NK-92 (cell line): ENCODE measurements at regions not wholly inside any gene's neighbourhood (a gene's known extent, or its start where the extent isn't known, plus 50 kb on each side); places are given as distances from the start of the nearest gene placed in this dataset.

ENCODE experiments used
- DNase-seq: peaks from one replicate; lab custom pipeline; 2025; ENCODE audit not compliant: unreplicated experiment; lab: John Stamatoyannopoulos, UW

DNA sequence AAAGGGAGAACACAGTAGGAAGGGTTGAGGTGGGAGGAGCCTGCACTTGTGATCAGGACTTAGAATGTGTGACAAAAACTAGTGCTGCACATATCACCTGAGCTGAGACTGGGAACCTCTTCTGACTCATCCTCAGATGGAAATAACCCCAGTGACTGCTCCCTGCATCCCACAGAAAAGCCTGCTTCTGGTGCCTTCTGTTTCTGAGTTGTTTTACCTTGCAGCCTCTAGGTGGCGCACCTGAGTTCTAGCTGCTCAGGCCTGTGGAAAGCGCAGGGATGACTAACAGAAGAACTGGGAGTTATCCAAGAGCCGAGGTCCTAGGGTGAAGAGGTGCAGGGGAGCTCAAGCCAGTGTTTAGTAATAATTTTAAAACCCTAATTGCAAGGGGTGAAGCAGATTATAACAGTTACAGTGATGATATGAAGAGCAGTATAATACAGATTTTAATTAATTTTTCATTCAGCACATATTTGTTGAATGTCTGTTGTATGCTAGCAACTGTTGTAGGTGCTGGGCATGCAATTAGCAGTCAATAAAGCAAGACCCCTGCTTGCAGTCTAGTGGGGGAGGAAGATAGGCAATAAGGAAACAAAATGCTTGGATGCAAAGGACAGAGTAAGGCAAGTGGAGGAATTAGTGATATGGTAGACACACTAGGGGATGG is 302.5 kb downstream of the DHX35 start:
- no peak for DNase-seq

DNA sequence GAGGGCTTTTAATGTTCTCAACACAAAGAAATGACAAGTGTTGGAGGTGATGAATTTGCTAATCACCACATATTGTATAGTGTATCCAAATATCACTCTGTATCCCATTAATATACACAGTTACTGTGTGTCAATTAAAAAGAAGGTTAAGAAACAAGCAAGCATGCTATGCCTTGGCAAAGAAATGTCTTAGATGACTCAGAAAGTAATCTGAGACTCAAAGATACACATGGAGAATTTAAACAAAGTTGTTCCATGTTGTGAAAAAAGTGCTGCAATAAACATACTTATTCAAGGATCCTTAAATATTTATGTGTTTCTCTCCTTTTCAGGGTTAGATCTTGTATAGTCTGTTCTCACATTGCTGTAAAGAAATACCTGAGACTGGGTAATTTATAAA is 300.9 kb downstream of the DHX35 start:
- no peak for DNase-seq

DNA sequence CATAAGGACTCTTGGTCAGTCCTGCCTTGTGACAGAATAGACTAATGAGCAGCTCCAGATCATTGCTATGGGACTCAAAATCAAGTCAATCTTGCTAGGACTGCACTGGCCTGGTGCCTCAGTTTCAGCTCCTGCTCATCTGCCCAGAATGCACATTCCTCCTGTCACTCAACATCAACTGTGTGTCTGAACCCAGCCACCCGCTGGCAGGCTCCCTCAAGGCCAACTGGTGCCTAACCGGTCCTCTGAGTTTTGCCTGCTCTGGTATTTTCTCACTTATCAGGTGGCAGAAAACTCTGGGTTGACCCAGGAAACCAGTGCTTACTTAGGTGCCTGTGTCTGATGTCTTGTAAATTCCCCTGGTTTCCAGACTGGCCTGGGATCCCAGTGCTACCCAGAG is 297.7 kb downstream of the DHX35 start:
- DNase-seq = no peak

DNA sequence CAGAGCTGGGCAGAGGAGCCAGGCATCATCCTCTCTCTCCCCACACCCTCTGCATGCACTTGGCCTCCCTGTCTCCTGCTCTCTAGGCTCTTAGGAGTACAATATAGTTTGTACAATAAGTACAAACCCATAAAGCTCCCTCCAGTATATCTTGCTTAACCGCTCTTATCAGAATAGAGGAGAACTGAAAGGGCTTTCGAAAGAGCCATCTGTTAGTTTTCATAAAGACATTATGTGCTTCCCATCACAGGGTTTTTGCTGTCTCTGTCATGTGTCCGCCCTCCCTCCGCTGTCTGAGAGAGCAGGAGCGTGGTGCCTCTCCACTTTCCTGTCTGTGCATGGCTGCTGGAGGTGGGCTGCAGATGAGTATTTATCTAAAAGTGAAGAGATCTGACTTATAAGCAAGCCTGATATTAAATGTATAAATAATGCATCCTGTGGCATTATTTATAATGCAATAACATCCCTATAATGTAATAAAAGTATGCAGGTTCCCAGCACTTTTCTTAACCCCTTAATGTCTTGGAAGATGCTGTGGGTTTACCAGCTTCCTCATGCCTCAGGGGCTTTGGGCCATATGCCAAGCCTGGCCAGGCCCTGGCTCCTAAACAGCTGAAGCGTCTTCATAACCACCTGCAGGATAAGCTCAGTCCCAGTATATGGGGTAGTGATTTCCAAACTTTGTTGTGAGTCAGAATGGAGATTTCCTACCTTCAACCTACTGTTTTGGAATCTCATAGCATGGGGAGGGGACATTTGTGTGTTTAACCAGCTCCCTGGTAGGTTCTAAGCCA is 297.1 kb downstream of the DHX35 start:
- no peak for DNase-seq

DNA sequence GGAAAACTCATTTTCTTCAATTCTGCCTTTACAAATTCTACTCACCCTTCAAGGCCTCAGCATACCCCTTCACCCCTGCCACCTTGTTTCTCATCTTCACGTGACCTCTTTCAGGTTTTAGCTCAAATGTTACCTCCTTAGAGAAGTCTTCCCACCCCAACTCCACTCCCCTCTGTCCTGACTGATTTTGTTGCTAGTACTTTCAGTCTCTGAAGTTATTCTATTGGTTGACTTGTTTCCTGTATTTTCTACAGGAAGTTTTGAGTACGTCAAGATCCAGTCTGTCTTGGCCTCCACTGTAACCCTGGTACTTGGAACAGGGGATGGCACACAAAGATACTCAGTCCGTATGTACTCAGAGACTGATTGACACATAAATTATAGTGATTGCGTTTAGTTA is 296.1 kb downstream of the DHX35 start:
- no peak for DNase-seq

GRCh38 chr20:39253051-39253755 is 291.1 kb downstream of the DHX35 start:
- no peak for DNase-seq

GRCh38 chr20:39252035-39252434 is 289.9 kb downstream of the DHX35 start:
- no peak for DNase-seq

DNA sequence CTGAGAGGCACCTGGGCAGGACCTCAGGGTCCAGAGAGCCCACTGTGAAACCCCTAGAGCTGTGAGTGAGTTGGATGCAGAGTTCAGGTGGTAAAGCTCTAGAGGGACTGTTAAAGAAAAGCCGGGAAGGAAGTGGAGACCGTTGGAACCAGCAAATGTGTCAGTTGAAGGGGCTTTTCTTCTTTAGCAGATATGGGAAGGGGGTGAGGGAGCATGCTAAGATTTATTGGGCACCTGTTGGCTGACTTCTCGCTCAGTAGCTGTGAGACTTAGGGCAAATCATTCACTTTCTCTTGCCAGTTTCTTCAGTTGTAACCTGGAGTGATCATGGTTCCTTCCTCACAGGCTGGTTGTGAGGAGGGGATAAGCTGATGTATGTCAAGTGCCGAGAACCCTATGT is 287.7 kb downstream of the DHX35 start:
- DNase-seq = no peak

DNA sequence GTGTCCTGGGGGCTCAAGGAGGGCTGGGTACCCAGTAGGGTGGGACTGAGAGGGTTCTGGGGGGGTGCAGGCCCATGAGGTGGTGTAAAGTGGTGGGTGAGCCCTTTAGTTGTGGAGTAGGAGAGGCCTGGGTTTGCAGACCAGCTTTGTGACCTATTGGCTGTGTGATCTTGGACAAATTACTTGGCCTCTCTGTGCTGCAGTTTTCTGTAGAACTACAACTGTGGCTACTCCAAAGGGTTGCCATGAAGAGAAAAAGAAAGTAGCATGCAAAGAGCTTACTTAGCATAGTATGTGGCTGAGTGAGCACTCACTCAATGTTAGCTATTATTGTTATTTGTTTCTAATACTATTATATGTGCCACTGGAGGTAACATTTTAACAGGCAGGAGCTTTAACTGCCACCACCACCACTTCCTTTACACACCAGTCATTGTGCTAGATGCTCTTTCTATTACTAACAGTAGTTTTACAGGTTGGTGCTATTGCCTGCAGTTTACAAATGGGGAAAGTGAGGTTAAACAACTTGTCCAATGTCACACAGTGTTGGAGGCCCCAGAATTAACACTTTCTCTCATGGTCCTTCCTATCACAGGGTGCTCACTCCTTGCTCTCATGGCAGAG is 286.8 kb downstream of the DHX35 start:
- DNase-seq = no peak

GRCh38 chr20:39248171-39248861 is 286.2 kb downstream of the DHX35 start:
- DNase-seq = no peak

GRCh38 chr20:39246436-39246835 is 284.3 kb downstream of the DHX35 start:
- DNase-seq = no peak

DNA sequence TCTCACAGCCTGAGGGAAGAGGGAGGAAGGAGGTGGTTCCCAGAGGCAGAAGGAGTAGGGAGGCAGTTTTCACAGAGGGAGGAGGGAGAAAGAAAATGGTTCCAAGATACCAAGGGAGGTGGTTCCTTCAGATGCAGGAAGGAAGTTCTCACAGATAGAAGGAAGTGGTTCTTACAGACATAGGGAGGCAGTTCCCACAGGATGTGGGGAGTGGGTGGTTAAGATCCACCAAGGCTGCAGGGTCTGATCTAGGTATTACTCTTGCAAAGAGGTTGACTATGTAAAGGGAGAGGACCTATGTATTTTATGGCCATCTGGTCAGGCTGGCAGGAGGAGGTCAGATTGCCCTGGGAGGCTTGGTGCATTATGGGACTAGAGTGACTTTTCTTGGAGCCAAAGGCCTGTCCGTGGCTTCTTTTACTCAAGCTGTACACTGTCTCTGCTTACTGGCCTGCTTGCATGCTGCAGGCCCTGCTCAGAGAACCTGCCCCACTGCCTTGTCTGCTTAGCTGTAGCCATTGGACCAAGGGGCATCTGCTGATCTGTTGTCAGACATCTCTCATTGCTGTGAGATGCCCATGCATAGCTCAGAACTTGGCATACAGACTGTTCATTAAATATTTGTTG is 283.7 kb downstream of the DHX35 start:
- DNase-seq = no peak

DNA sequence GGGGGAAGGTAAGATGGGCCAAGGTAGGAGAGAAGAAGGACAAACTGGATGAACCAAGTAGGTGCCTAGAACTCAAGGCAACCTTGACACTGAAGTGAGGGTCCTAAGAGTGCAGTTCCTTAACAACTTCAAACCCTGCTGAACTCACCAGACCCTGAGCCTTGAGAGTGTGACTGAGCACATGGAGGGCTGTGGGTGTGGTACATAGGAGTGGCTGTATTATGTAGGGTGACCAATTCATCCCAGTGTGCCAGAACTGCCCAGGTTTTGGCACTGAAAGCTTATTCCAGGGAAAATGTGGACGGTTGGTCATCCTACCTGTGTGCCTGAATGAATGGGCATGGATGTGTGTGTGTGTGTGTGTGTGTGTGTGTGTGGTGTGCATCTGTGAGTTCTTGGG is 281.8 kb downstream of the DHX35 start:
- no peak for DNase-seq

DNA sequence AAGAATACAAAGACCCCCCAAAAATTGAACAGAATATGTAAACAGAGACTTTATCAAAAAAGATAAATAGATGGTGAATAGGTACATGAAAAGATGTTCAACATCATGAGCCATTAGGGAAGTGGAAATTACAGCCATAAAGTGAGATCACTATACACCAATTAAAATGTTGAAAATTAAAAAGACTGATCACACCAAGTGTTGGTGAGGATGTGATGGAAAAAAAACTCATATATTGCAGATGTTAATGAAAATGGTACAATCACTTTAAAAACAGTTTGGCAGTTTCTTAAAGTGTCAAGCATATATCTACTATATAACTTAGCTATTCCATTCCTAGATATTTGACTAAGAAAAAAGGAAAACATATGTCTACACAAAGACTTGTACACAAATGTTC is 280.5 kb downstream of the DHX35 start:
- no peak for DNase-seq

DNA sequence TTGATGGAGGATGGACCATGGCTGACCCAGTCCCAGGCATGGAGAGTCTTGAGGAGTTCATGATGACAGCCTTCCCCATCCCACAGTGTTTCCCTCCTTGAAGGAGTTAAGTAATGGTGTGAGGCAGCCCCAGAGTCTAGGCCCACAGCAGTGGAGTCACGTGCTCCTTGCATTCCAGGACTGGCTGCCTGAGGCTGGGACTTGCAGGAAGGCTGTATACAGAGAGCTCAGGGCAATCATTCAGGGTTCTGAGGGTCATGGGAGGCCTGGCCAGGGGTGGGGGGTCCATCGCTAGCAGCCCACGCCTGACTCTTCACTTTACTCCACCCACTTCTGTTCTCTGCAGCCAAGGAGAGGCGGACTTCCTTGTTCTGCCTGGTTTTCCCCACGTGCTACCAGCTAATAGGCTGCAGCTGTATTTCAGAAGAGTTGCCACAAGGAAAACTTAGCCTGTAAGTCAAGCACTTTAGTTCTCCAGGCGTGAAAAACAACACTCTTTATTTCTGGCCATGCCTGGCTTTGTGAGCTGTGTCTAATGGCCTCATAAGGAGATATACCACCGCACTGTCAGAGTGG is 272.5 kb downstream of the DHX35 start:
- no peak for DNase-seq

- DNase-seq = no peak
Observed at GRCh38 chr20:39233755-39234154, 271.6 kb downstream of the DHX35 start.

DNA sequence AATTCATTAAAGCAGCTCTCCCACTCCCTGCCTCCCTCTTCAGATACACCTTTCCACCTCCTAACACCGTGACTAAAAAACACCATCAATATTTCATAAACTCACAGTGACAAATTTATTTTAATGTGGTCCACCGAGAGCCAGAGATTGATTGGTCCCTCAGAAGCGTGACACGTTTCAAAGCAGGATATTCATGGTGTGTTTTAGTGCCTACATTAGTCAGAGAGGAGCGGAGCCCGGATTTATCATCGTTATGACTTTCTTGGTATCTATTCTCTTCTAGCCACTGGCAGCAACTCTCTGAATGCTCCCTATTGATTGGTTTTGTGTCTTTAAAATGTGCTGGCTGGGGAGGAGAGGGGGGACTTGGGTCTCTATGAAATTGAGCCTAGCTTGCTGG is 265.3 kb downstream of the DHX35 start:
- DNase-seq = no peak

DNA sequence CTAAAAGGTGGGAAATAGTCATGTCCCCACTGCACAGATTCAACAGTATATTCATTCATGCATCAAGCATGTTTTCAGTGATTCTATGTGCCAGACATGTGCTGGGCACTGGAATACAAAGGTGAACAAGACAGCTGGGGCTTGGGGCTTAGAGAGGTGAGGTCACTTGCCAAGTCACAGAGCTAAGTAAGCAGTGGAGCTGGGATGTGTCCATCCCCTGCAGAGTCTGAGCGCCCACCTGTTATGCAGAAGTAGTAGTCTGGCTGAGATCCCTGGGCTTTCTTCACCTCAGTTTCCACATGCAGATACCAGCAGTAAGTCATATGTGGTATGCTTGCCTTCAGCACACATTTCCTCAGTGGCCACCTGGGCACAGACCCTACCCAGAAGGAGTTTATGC is 263.8 kb downstream of the DHX35 start:
- no peak for DNase-seq

- no peak for DNase-seq
Observed at GRCh38 chr20:39225536-39225935, 263.4 kb downstream of the DHX35 start.

- no peak for DNase-seq
Observed at GRCh38 chr20:39222101-39222500, 260.0 kb downstream of the DHX35 start.
